ENCODE measurements at regions not wholly inside any gene's neighbourhood (a gene's known extent, or its start where the extent isn't known, plus 50 kb on each side); places are given as distances from the start of the nearest gene placed in this dataset.
A peak's percentile ranks its signal among the peaks of the same experiment; 100 is the strongest.
"Not testable (repeated sequence)": the region's sequence is repeated elsewhere in the genome, so short reads cannot be mapped to it uniquely, and the experiment has no call there.

DNA sequence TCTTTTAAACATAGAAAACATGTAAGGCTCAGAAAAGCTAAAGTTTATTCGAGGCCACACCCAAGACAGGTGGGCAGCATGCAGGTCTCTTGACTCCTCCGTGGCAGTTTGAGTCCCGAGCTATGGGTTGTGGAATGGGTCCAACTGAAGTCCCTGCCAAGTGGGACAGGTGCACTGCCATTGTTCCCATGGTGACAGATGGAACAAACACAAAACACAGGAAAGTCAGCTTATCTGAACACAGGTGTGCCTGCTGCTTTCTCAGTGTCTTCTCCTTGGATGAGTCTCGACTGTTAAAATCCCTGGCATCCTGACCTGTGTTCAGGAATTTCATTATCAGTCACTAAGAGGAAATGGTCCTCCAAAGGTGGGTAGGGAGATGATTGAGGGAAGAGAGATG, 99.0 kb upstream of the RAB4A start:
- H3K36me3 ChIP-seq (ENCODE audit: insufficient read depth, low read length): no peaks in the 10 kb centered on the region
- H3K27me3 ChIP-seq (ENCODE audit: insufficient read depth, low read length): no peaks in the 10 kb centered on the region

DNA sequence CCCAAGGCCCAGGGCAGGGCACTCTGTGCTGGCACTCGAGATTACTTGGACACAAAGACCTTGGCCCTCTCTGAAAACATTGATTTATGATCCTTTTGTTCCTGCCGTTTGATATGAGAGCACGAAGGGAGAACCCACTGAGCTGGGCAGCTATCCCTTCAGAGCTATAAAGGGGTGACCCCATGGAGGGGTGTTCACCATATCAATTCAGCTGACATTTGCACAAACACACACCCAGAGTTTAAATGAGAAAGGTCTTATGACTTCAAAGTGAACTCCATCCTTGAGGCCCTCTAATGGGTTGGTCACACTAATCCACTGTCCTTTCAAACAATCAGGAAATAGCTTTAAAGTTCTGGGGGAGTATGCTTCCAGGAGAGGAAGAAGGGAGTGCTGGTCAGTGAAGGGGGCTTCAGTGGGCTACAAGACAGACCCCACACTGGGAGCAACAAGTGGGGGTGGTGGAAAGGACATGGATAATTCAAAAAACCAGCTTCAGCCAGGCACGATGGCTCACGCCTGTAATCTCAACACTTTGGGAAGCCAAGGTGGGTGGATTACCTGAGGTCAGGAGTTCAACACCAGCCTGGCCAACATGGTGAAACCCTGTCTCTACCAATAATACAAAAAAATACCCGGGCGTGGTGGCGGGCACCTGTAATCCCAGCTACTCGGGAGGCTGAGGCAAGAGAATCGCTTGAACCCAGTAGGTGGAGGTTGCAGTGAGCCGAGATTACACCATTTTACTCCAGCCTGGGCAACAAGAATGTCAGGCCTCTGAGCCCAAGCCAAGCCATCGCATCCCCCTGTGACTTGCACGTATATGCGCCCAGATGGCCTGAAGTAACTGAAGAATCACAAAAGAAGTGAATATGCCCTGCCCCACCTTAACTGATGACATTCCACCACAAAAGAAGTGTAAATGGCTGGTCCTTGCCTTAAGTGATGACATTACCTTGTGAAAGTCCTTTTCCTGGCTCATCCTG, 97.1 kb upstream of the RAB4A start:
- not testable (repeated sequence) for H3K9me3 ChIP-seq (ENCODE audit: low read depth, low read length); H3K27me3 ChIP-seq (ENCODE audit: insufficient read depth, low read length); H3K4me2 ChIP-seq (ENCODE audit: insufficient read depth, low read length); H3K27ac ChIP-seq (ENCODE audit: low read depth, low read length); H3K36me3 ChIP-seq (ENCODE audit: insufficient read depth, low read length); H3K4me3 ChIP-seq (ENCODE audit: insufficient read depth, low read length); H3K79me2 ChIP-seq (ENCODE audit: insufficient read depth, low read length); H3K4me1 ChIP-seq (ENCODE audit: insufficient read depth, low read length); H2AFZ ChIP-seq (ENCODE audit: low read length); H4K20me1 ChIP-seq (ENCODE audit: insufficient read depth, low read length)
- peak; percentile 6 for DNase-seq (ENCODE audit: insufficient read length, low spot score, missing footprints)

More for the DNA sequence above, 99.0 kb upstream of the RAB4A start:
- TF ChIP-seq, protein P1, sequence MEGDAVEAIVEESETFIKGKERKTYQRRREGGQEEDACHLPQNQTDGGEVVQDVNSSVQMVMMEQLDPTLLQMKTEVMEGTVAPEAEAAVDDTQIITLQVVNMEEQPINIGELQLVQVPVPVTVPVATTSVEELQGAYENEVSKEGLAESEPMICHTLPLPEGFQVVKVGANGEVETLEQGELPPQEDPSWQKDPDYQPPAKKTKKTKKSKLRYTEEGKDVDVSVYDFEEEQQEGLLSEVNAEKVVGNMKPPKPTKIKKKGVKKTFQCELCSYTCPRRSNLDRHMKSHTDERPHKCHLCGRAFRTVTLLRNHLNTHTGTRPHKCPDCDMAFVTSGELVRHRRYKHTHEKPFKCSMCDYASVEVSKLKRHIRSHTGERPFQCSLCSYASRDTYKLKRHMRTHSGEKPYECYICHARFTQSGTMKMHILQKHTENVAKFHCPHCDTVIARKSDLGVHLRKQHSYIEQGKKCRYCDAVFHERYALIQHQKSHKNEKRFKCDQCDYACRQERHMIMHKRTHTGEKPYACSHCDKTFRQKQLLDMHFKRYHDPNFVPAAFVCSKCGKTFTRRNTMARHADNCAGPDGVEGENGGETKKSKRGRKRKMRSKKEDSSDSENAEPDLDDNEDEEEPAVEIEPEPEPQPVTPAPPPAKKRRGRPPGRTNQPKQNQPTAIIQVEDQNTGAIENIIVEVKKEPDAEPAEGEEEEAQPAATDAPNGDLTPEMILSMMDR (IDR thresholded peaks at IDR 0.05; ENCODE audit: extremely low read depth, low read depth, low read length): no peak
- H2AFZ ChIP-seq (ENCODE audit: low read length): no peak overlapping the region
- no peaks in the 10 kb centered on the region for H3K79me2 ChIP-seq (ENCODE audit: insufficient read depth, low read length)
- DNase-seq (ENCODE audit: insufficient read length, low spot score, missing footprints): peak; percentile 27
- H4K20me1 ChIP-seq (ENCODE audit: insufficient read depth, low read length): no peaks in the 10 kb centered on the region
- no peaks in the 10 kb centered on the region for H3K9me3 ChIP-seq (ENCODE audit: low read depth, low read length)
- H3K4me1 ChIP-seq (ENCODE audit: insufficient read depth, low read length): no peaks in the 10 kb centered on the region
- no peak overlapping the region for H3K4me3 ChIP-seq (ENCODE audit: insufficient read depth, low read length)
- no peak overlapping the region for H3K27ac ChIP-seq (ENCODE audit: low read depth, low read length)
- no peak overlapping the region for H3K4me2 ChIP-seq (ENCODE audit: insufficient read depth, low read length)

DNA sequence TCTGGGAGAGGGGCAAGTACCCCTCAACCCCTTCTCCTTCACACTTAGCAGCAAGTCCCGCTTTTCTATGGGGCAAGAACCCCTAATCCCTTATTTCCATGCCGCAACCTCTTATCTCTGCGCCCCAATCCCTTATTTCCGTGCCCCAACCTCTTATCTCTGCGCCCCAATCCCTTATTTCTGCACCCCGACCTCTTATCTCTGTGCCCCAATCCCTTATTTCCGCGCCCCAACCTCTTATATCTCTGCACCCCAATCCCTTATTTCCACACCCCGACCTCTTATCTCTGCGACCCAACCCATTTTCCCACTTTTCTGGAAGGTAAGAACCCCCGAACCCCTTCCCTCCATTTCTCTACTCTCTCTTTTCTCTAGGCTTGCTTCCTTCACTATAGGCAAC, 95.6 kb upstream of the RAB4A start:
- H3K4me3 ChIP-seq (ENCODE audit: insufficient read depth, low read length); H3K27me3 ChIP-seq (ENCODE audit: insufficient read depth, low read length); H3K27ac ChIP-seq (ENCODE audit: low read depth, low read length); H3K9me3 ChIP-seq (ENCODE audit: low read depth, low read length); H2AFZ ChIP-seq (ENCODE audit: low read length); H3K4me2 ChIP-seq (ENCODE audit: insufficient read depth, low read length); H4K20me1 ChIP-seq (ENCODE audit: insufficient read depth, low read length); DNase-seq (ENCODE audit: insufficient read length, low spot score, missing footprints); H3K36me3 ChIP-seq (ENCODE audit: insufficient read depth, low read length); H3K79me2 ChIP-seq (ENCODE audit: insufficient read depth, low read length); H3K4me1 ChIP-seq (ENCODE audit: insufficient read depth, low read length): not testable (repeated sequence)

DNA sequence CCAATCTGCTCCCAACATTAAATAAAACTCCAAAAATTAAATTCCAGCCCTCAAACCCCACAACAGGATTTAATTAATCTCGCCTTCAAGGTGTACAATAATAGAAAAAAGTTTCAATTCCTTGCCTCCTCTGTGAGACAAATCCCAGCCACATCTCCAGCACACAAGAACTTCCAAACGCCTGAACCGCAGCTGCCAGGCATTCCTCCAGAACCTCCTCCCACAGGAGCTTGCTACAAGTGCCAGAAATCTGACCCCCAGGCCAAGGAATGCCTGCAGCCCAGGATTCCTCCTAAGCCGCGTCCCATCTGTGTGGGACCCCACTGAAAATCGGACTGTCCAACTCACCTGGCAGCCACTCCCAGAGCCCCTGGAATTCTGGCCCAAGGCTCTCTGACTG, 94.5 kb upstream of the RAB4A start:
- H3K9me3 ChIP-seq (ENCODE audit: low read depth, low read length); H3K4me3 ChIP-seq (ENCODE audit: insufficient read depth, low read length); H3K79me2 ChIP-seq (ENCODE audit: insufficient read depth, low read length); H3K4me1 ChIP-seq (ENCODE audit: insufficient read depth, low read length); H4K20me1 ChIP-seq (ENCODE audit: insufficient read depth, low read length); H3K27me3 ChIP-seq (ENCODE audit: insufficient read depth, low read length); H3K36me3 ChIP-seq (ENCODE audit: insufficient read depth, low read length); H3K4me2 ChIP-seq (ENCODE audit: insufficient read depth, low read length); H2AFZ ChIP-seq (ENCODE audit: low read length); DNase-seq (ENCODE audit: insufficient read length, low spot score, missing footprints); H3K27ac ChIP-seq (ENCODE audit: low read depth, low read length): not testable (repeated sequence)

DNA sequence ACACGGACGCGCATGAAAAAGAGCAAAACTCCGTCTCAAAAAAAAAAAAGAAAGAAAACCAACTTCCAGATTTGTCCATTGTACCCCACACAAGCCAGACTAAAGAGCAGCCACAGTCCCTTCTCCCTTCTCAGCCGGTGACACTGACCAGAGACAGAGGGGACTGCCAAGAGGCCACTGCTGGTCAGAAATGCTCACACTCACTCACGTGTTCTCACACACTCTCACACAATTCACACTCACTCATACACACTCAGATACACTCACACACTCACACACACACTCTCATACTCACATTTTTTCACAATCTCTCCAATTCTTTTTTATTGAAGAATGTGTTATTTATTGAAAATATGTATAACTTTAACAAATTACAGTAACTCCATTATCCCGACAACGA, 90.8 kb upstream of the RAB4A start:
- H2AFZ ChIP-seq (ENCODE audit: low read length): no peak overlapping the region
- H3K4me2 ChIP-seq (ENCODE audit: insufficient read depth, low read length): no peak overlapping the region
- no peaks in the 10 kb centered on the region for H3K36me3 ChIP-seq (ENCODE audit: insufficient read depth, low read length)
- no peak overlapping the region for H3K27ac ChIP-seq (ENCODE audit: low read depth, low read length)
- no peaks in the 10 kb centered on the region for H3K4me1 ChIP-seq (ENCODE audit: insufficient read depth, low read length)
- no peak overlapping the region for H3K4me3 ChIP-seq (ENCODE audit: insufficient read depth, low read length)
- H3K9me3 ChIP-seq (ENCODE audit: low read depth, low read length): no peaks in the 10 kb centered on the region
- TF ChIP-seq, protein P1 (IDR thresholded peaks at IDR 0.05; ENCODE audit: extremely low read depth, low read depth, low read length): no peak
- no peaks in the 10 kb centered on the region for H4K20me1 ChIP-seq (ENCODE audit: insufficient read depth, low read length)
- H3K27me3 ChIP-seq (ENCODE audit: insufficient read depth, low read length): no peaks in the 10 kb centered on the region
- peak; percentile 6 for DNase-seq (ENCODE audit: insufficient read length, low spot score, missing footprints)
- H3K79me2 ChIP-seq (ENCODE audit: insufficient read depth, low read length): no peaks in the 10 kb centered on the region
